HuH-7 (cell line): ENCODE measurements at regions not wholly inside any gene's neighbourhood (a gene's known extent, or its start where the extent isn't known, plus 50 kb on each side); places are given as distances from the start of the nearest gene placed in this dataset.
"Not testable (repeated sequence)": the region's sequence is repeated elsewhere in the genome, so short reads cannot be mapped to it uniquely, and the experiment has no call there.

Experiments
- DNase-seq: peaks from one replicate; pipeline ENCODE4 v3.0.0; 2011; ENCODE audit warnings: low spot score

DNA sequence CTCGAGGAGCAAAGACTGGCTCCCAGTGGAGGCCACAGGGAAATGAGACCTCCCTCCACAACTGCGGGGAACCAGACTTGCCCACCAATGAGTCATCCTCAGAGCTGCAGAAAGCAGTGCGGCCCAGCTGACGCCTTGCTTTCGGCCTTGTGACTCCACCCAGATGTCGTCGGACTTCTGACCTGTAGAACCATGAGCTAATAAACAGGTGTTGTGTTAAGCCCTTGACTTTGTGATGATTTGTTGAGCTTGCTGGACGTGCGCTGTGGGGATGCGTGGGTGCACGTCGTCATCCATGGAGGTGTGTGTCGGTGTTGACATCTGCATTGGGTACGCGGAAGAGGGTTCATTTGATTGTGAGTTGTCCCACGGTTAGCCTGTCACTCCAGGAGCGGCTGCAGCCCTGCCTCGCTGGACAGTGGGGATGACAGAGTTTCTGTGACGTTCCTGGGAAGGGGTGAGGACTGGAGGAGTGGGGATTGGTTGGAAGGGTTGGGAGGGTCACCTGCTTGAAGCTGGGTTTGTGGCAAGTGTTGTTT, 154.1 kb downstream of the SH3BP4 start:
- DNase-seq, result no peak

DNA sequence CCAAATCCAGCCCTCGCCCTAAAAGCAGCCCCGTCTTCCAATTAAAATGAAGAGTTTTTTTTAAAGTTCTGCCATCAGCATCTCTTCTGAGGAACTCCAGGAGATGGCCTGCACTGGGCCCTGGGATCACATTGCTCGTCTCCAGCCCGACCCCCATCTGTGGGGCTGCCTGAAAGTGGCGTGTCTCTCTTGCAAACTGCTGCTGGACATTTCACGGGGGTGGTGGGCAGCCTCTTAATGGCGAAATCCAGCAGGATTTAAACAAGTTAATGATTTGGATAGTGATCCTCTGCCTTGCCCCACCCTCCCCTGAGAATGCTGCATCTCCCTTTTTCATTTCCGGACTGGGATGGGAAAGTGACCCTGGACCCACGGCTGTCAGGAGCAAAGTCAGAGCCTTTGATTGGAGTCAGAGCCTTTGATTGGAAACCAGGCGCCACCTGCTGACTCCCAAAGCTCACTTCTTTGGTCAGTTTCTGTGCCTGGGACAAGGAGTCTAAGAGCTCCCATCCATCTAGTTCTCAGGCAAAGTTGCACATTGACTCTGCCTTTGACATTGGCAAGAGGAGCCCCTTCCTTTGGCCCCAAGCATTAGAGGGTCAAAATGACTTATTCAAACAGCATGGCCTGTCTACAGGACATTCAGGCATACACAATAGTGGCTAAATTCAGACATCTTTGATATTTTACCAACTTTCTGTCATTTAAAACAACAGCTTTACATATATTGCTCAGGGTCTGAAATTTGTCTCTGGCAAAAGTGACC, 155.2 kb downstream of the SH3BP4 start:
- DNase-seq, result peak; percentile 75

DNA sequence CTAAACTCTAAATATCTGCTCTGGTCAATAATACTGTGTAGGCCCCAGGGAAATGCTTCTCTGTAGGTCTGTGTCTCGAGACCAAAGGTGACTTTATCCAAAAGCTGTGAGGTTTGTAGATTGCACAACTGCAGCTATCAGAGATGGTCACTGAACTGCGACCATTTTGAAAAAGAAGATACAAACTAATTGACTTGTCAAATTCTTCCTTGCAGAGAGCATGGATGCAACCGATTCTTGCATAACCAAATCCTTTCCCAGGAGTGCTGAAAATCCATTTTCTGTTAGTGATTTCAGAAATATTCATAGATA, 155.8 kb downstream of the SH3BP4 start:
- DNase-seq, result no peak

DNA sequence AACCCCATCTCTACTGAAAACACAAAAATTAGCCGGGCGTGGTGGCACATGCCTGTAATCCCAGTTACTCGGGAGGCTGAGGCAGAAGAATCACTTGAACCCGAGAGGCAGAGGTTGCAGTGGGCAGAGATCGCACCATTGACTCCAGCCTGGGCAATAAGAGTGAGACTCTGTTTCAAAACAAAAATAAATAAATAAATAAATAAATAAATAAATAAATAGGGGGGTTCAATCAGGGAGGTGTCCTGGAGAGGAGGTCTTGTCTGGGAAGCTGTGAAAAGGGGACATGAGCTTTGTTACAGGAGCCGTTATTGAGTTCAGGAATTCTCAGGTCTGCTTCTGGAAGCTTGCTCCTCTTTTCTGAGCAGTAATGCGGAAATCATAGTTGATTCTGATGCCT, 157.7 kb downstream of the SH3BP4 start:
- not testable (repeated sequence) for DNase-seq

DNA sequence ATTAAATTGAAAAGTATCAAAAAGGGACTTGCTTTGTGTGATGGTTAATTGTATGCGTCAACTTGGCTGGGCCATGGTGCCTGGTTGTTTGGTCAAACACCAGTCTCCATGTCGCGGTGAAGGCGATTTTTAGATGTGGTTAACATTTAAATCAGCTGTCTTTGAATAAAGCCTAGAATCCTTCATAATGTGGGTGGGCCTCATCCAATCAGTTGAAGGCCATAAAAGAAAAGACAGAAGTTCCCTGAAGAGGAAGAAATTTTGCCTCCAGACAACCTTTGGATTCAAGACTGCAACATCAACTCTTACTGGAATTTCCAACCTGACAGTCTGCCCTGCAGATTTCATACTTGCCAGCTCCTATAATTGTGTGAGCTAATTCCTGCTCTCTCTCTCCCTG, 160.5 kb downstream of the SH3BP4 start:
- no peak for DNase-seq

DNA sequence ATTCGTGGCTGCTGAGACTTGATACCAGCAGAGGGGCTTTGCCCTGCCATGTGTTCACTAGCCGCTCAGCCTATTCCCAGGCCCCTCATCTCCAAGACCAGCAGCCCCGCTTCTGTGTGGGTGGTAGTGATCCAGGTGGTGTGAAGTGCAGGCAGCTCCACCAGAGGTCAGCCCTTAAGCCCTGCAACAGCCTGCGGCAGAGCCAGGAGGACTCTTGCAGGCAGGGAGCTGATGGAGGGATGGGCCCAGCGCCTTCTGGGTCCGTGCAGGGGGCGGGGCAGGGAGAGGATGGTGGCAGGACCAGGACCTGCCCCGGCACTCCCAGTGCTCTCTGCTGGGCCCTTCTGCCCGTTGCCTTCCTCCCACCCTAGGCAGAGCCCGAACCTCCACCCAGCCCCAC, 162.0 kb downstream of the SH3BP4 start:
- DNase-seq, result no peak

DNA sequence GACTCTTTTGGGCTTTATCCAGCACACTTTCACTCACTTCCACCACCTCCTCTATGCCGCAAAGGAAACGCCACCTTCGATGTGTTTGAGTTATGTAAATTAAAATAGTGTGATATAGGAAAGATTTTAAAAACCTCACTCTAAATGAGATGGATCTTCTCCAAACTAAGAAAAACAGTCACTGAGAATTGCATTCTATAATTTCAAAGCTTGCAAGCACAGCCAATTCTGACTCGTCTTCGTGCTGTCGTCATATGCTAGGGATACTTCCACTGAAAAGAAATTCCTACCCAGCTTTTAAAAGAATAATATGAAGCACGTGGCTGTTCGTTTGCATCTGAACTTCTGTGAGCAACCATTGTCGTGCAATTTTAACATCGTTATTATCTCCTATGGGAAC, 162.5 kb downstream of the SH3BP4 start:
- DNase-seq, result no peak

DNA sequence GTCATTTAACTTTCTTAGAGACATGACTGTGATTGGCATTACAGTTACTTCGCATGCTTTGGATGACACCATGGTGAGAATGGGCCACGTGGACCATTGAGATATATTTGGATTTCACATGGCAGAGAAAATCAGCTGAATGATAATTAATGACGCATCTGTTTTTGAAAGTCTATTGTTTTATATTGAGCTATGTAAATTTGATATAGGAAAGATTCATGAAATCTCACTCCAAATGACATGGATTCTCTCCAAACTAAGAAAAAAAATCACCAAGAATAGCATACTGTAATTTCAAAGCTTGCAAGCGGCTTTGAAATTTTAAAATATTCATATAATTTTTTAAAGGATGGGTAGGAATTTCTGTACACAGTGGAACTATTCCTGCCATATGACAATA, 163.7 kb downstream of the SH3BP4 start:
- DNase-seq, result no peak

DNA sequence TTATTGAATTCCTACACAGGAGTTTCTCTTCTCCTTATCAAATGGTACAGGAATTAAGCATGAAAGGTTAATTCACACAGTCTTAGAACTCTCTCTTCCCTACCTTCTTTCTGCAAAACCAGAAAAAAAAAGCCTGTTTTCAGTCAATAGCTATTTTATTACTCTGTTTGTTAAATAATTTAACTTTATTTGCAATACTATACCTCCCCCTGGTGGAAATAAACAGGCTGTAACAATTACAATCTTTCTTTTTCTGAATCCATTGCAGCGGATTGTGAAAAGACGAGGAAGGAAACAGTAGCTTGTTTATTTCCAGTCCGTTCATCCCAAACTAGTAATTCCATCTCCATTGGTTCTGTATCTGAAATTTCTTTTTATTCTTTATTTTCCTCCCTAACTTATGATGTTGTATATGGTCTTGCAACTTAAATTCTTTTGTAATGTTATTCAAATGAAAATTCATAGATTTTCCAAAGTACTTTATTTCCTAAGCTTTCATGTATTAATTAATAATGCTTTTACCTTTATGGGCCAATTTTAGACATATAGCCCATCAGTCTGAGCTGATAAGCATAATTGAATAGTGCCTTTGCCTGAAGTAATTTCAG, 165.2 kb downstream of the SH3BP4 start:
- DNase-seq, result peak; percentile 19

DNA sequence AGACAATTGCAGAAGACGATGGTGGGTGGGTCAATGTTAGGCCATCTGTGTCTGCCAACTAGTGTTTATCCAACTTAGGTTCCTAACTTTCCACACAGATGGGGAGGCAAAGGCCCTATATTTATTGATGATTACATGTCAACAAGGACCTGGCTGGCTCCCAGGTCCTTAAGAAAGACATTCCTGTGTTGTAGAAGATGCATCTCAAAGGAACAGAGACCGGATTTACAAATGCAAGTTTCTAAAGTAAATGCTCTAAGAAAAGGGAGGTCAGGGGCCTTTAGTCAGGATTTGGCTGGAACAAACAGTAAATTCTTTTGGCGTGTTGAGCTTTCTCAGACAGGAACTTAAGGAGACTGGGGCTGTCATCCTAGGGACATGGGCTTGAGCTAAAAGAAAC, 175.0 kb downstream of the SH3BP4 start:
- DNase-seq, result no peak

DNA sequence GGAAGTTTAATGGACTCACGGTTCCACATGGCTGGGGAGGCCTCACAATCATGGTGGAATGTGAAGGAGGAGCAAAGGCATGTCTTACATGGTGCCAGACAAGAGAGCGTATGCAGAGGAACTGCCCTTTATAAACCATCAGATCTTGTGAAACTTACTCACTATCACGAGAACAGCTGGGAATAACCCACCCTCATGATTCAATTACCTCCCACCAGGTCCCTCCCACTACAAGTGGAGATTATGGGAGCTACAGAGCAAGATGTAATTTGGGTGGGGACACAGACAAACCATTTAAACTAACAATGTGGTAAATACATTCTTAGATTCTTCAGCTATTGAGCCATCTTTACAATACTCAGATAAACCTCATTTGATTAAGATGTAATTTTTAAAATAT, 176.1 kb downstream of the SH3BP4 start:
- DNase-seq, result no peak

DNA sequence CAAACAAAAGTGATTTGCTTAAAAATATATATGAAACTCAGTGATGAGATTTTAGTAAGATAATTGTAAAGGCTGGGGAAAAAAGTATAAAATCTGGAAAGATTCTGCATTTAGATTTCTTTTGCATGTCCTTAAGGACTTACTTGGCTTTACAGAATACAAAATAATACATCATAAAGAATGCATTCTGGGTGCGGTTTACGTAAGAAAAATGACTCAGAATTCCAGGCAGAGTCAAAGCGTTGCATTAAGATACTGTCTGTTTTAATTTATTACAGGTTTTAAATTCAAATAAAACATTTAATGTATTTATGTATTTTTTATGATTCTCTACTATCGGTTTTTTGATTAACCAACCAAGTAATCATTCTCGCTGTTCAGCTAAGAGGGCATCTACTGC, 178.0 kb downstream of the SH3BP4 start:
- no peak for DNase-seq

DNA sequence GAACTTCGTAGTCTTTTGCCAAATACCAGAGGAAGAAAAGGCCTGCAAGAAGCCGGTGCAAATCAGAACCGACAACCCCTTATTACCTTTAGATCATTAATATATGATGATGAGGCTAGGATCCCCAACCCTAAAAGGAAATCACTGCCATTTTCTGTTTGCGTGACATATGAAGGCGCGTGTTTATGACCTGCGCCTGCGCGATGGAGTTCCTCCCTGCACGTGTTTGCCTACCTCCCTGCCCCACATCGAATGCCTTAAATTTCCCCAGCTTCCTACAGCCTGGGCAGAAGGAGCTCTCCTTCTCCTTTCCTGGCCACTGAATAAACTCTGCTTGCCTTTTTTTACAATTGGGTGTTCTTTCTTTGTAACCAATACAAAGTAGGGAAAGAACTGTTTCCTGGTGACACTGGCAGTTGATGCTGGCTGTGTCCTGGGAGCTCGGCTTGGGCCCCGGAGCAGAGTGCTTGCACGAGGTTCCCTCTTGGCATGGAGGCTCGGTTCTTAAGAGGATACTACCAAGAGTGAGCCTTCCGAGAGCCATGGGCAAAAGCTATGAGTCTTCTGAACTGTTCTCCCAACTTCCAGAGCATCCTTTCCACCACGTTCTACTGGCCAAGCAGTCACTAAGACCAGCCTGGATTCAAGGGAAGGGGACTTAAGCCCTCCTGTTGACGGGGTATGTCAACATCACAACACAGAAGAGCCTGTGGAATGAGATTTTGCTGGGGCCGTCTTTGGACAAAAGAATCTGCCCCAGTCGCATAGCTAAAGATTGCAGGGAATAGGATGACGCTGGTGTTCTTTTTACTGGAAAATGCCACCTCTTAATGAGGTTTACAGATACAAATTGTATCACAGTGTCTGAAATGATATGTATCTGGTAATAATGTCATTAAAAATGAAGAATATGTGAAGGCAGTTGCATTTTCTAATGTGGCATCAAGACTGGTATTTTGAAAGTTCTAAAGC, 179.8 kb downstream of the SH3BP4 start:
- DNase-seq, result no peak

DNA sequence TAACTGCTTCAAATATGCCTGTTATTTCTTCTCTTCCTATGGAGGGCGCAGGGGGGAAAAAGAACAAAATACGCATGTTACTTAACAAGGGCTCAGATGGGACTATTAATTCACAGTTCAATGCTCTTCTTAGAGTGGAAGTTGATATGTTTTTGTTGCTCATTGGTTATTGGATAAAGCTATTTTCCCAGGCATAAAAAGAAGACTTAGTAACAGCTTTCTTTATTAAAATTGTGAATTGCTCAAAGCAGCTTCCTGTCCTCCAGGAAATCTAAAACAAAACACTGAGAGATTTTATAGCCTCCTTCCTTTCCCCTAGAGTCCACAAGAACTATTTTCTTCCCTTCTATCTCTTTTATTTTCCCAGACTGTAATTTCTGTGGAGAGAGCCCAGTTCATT, 180.8 kb downstream of the SH3BP4 start:
- no peak for DNase-seq

DNA sequence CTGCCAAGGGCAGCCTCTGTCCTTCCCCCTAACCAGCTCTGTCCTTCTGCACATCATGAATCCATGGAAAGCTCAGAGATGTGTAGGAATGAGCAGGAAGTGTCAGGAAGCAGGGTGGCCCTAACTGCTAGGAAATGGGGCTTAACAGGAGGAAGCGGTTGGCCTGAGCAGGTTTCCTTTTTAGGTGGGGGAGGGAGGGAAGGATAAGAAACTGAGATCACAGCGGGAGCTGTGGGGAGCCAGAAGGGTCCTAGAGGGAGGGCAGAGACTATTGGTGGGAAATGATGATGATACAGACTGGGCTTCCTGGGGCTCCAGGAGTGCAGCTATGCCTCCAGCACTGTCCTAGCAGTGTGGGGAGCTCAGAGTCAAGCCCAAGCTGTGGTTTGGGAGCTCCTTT, 182.0 kb downstream of the SH3BP4 start:
- no peak for DNase-seq

DNA sequence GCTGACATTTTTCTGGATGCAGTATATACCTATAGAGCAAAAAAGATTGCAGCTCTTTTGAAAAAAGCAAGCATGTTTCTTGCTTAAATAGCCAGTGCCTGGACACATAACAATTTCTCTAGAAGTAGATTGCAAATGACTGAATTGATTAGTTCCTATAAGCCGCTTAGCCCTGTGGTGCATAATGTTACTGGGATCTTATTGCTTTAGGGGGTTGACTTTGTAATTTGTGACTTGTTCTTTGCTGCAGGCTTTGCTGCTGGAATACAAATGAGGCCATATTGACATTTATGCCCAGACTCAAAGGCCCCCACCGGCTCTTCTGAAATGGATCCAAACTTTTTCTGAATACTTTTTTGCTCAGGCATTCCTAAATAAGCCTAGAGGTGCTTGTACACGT, 182.6 kb downstream of the SH3BP4 start:
- DNase-seq, result no peak

DNA sequence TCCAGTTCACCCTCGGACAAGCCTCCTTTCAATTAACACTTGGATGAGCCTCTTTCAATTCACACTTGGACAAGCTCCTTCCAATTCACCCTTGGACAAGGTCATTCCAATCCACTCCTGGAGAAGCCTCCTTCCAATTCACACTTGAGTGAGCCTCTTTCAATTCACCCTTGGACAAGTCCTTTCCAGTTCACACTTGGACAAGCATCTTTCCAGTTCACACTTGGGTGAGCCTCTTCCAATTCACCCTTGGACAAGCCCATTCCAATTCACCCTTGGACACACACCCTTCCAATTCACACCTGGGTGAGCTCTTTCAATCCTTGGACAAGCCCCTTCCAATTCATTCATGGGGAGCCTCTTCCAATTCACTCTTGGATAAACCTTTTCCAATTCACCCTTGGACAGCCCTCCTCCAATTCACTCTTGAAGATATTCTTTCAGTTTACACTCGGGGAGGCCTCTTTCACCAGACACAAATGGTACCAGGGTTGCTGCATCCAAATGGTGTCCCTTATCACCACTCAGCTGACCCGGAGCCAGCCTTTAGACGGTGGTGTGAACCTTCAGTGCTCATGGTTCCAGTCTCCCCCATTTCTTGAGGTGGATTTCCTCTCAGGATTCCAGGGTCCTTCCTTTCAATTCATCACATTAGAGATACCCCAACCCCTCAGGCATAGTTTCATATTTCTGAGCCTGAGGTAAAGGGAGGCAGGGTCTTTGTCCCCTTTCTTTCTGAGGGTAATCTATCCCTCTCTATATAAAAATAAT, 183.6 kb downstream of the SH3BP4 start:
- no peak for DNase-seq

DNA sequence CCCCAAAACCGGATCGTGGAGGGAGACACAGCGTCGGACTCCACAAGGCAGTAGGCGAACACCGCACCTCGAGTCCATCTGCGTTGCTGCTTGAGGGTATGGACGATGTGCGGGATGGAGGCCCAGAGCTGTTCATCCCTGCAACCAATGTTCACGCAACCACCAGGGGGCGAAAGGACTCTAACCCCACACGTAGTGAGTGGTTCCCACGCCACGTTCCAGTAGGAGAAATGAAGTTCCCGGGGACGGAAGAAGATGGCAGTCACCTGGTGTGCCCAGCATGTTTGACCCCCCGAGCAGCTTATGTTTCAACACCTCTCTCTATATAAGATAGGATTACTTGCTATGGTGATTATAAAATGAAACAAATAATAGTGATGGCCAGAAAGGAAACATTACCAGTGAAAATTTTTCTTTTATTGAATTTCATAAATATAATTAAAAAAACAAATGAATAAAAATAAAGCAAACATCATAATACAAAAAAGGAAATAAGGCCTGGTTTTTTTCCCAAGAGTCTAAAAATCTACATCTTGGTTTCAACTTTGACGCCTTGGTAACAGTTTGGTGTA, 184.3 kb downstream of the SH3BP4 start:
- peak; percentile 65 for DNase-seq

DNA sequence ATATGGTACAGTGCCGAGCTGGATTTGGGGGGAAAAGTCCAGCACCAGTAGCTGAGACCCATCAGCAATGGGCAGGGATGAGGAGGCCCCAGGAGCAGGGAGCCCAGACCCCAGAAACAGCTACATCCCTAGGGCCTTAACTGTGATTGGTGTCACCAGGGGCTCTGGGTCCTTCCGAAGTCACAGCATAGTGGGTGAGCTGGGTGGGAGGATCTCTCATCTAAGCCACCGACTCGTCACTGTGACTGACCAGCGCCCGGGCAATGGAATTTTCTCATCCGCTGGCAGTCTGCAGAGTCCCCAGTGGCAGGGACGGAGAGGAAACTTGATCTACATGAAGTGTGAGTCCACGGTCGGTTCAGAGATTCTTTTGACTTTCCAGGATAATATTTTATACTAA, 186.5 kb downstream of the SH3BP4 start:
- DNase-seq, result no peak

DNA sequence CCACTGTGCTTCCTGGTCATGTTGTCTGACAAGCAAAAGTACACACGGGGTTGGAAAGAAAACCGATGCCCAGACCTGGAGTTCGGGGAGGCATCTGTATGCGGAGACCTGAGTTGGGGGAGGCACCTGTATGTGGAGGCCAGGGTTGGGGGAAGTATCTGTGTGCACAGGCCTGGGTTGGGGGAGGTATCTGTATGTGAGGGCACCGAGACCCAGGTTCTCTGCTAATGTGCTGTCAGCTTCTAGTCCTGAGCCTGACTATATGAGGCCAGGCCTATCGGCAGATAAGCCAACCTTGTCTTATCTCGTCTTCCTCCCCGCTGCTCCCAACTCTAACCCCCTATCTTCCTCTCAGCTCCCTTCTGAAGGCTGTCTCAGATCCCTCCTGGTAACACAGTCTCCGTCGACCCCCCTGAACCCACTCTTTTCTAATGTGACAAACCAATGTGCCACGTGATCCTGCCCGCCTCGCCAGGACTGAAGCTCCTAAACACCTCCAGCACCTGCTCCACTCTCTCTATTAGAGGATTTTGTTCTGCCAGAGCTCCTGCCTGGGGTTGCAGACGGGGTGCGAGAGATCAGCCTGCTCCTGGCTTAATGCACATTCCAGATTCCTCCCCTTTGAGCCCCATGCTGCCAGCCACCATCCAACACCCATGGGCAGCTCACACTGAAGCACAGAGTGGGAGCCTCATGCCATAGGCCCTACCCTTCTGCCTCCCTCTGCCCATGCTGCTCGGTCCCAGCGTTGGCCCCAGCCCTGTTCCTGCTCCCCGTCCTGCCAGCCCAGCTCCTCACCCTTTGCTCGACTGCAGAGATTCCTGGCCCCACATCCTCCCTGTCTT, 188.4 kb downstream of the SH3BP4 start:
- DNase-seq, result no peak

DNA sequence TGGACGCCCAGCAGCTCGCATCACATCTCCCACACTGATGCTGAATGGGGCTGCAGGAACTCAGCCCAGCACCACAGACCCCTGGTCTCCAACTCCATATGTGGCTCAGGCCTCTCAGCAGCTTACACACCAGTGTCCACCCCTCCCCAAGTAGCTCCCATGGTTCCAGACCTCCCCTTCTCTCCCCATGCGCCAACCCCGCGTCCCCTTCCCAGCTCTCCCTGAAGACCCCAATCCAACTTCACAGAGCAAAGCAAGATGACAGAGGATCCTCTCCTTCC, 188.9 kb downstream of the SH3BP4 start:
- DNase-seq, result no peak
